ENCODE measurements at regions not wholly inside any gene's neighbourhood (a gene's known extent, or its start where the extent isn't known, plus 50 kb on each side); places are given as distances from the start of the nearest gene placed in this dataset.

GRCh38 chr1:88180449-88181108, 503.5 kb upstream of the PKN2 start:
- BruUV-seq (replicated peaks), result no TSS peak
- CTCF ChIA-PET, result interaction anchor here (0.5 to 1.6 kb wide), 19 partner anchors 9 to 854 kb away, joined by 3 to 16 read pairs (median 5); no protein-coding TSS in a partner anchor

GRCh38 chr1:88186911-88187310, 497.2 kb upstream of the PKN2 start:
- CTCF ChIA-PET, result interaction anchor here (0.6 kb wide), 1 partner anchor 52 kb away, joined by 3 read pairs; no protein-coding TSS in a partner anchor
- H3K36me3 Mint-ChIP-seq (ENCODE audit: insufficient read depth, unreplicated experiment), result no peaks in the 10 kb centered on the region
- no TSS peak for BruUV-seq (replicated peaks)
- no peak for DNase-seq
- no peaks in the 10 kb centered on the region for H3K9me3 Mint-ChIP-seq (ENCODE audit: low read depth, unreplicated experiment)
- no peak for TF ChIP-seq CTCF (IDR thresholded peaks at IDR 0.05; ENCODE audit: unreplicated experiment)
- H3K27me3 Mint-ChIP-seq (ENCODE audit: unreplicated experiment), result no peaks in the 10 kb centered on the region
- intact Hi-C loops (cut with micrococcal nuclease; ENCODE audit: unreplicated experiment), result loop anchor here (10.0 kb wide), 1 partner anchor 892 kb away; no protein-coding TSS in a partner anchor
- H3K4me3 Mint-ChIP-seq (ENCODE audit: low read depth, unreplicated experiment), result no peak overlapping the region
- no peak overlapping the region for H3K27ac Mint-ChIP-seq (ENCODE audit: unreplicated experiment)
- H3K4me1 Mint-ChIP-seq (ENCODE audit: low read depth, unreplicated experiment), result peaks cover 36% of the 10 kb centered on the region

More at GRCh38 chr1:88180449-88181108, 503.5 kb upstream of the PKN2 start:
- peaks cover 38% of the 10 kb centered on the region for H3K4me1 Mint-ChIP-seq (ENCODE audit: low read depth, unreplicated experiment)
- no peaks in the 10 kb centered on the region for H3K27me3 Mint-ChIP-seq (ENCODE audit: unreplicated experiment)
- DNase-seq, result peak; percentile 85
- intact Hi-C loops (cut with micrococcal nuclease; ENCODE audit: unreplicated experiment), result loop anchor here (1.0 to 10.0 kb wide), 4 partner anchors 42 to 886 kb away; no protein-coding TSS in a partner anchor
- H3K27ac Mint-ChIP-seq (ENCODE audit: unreplicated experiment), result peak overlapping the region; percentile 12
- TF ChIP-seq CTCF (IDR thresholded peaks at IDR 0.05; ENCODE audit: unreplicated experiment), result peak; percentile 91
- H3K36me3 Mint-ChIP-seq (ENCODE audit: insufficient read depth, unreplicated experiment), result no peaks in the 10 kb centered on the region
- H3K4me3 Mint-ChIP-seq (ENCODE audit: low read depth, unreplicated experiment), result no peak overlapping the region
- H3K9me3 Mint-ChIP-seq (ENCODE audit: low read depth, unreplicated experiment), result no peaks in the 10 kb centered on the region

- Mint-ChIP-seq H3K27me3 (ENCODE audit: unreplicated experiment) (no peaks in the 10 kb centered on the region), H3K4me1 (ENCODE audit: low read depth, unreplicated experiment) (peaks cover 47% of the 10 kb centered on the region), H3K4me3 (ENCODE audit: low read depth, unreplicated experiment) (no peak overlapping the region), H3K27ac (ENCODE audit: unreplicated experiment) (no peak overlapping the region), H3K9me3 (ENCODE audit: low read depth, unreplicated experiment) (no peaks in the 10 kb centered on the region), H3K36me3 (ENCODE audit: insufficient read depth, unreplicated experiment) (no peaks in the 10 kb centered on the region)
- CTCF ChIA-PET, result no interaction called here
- no TSS peak for BruUV-seq (replicated peaks)
- TF ChIP-seq CTCF (IDR thresholded peaks at IDR 0.05; ENCODE audit: unreplicated experiment), result no peak
- intact Hi-C loops (cut with micrococcal nuclease; ENCODE audit: unreplicated experiment), result loop anchor here (10.0 kb wide), 1 partner anchor 893 kb away; no protein-coding TSS in a partner anchor
- no peak for DNase-seq
Observed at GRCh38 chr1:88188038-88188437, 496.0 kb upstream of the PKN2 start.

- Mint-ChIP-seq H3K4me1 (ENCODE audit: low read depth, unreplicated experiment) (peaks cover 62% of the 10 kb centered on the region), H3K27ac (ENCODE audit: unreplicated experiment) (peak overlapping the region; percentile 22), H3K9me3 (ENCODE audit: low read depth, unreplicated experiment) (no peaks in the 10 kb centered on the region), H3K4me3 (ENCODE audit: low read depth, unreplicated experiment) (no peak overlapping the region), H3K36me3 (ENCODE audit: insufficient read depth, unreplicated experiment) (no peaks in the 10 kb centered on the region), H3K27me3 (ENCODE audit: unreplicated experiment) (no peaks in the 10 kb centered on the region)
- CTCF ChIA-PET, result interaction anchor here (1.2 kb wide), 1 partner anchor 9 kb away, joined by 3 read pairs; no protein-coding TSS in a partner anchor
- no peak for DNase-seq
- intact Hi-C loops (cut with micrococcal nuclease; ENCODE audit: unreplicated experiment), result loop anchor here (10.0 kb wide), 1 partner anchor 895 kb away; no protein-coding TSS in a partner anchor
- no peak for TF ChIP-seq CTCF (IDR thresholded peaks at IDR 0.05; ENCODE audit: unreplicated experiment)
- BruUV-seq (replicated peaks), result no TSS peak
Observed at GRCh38 chr1:88189525-88189924, 494.5 kb upstream of the PKN2 start.
